Ammon's horn (tissue), 1 donor: ENCODE measurements at regions not wholly inside any gene's neighbourhood (a gene's known extent, or its start where the extent isn't known, plus 50 kb on each side); places are given as distances from the start of the nearest gene placed in this dataset.
"Not testable (repeated sequence)": the region's sequence is repeated elsewhere in the genome, so short reads cannot be mapped to it uniquely, and the experiment has no call there.

Source experiments
- DNase-seq: peaks from one replicate; pipeline ENCODE4 v3.0.0-alpha.2; 2016; ENCODE audit warnings: low spot score

- no peak for DNase-seq
Measured at GRCh38 chr2:64743739-64744330, 90.1 kb upstream of the SERTAD2 start.

GRCh38 chr2:64745562-64745961, 91.8 kb upstream of the SERTAD2 start:
- DNase-seq = no peak

GRCh38 chr2:64747690-64748091, 94.0 kb upstream of the SERTAD2 start:
- not testable (repeated sequence) for DNase-seq

- DNase-seq = no peak
Measured at GRCh38 chr2:64748147-64748546, 94.4 kb upstream of the SERTAD2 start.

- DNase-seq = no peak
Measured at GRCh38 chr2:64748561-64748960, 94.8 kb upstream of the SERTAD2 start.

- no peak for DNase-seq
Measured at GRCh38 chr2:64749446-64749845, 95.7 kb upstream of the SERTAD2 start.

- DNase-seq = peak; percentile 65
Measured at GRCh38 chr2:64750001-64750816, 96.5 kb upstream of the SERTAD2 start.

- peak; percentile 100 for DNase-seq
Measured at GRCh38 chr2:64750817-64751285, 97.1 kb upstream of the SERTAD2 start.

- peak; percentile 99 for DNase-seq
Measured at GRCh38 chr2:64751286-64752260, 97.9 kb upstream of the SERTAD2 start.

- DNase-seq = no peak
Measured at GRCh38 chr2:64753399-64753798, 99.7 kb upstream of the SERTAD2 start.

GRCh38 chr2:64754570-64754969, 100.9 kb upstream of the SERTAD2 start:
- no peak for DNase-seq

GRCh38 chr2:64757126-64757525, 103.4 kb upstream of the SERTAD2 start:
- DNase-seq = no peak

- DNase-seq = no peak
Measured at GRCh38 chr2:64760128-64760527, 106.4 kb upstream of the SERTAD2 start.

GRCh38 chr2:64762301-64762997, 108.7 kb upstream of the SERTAD2 start:
- no peak for DNase-seq

- DNase-seq = no peak
Measured at GRCh38 chr2:64763126-64763525, 109.4 kb upstream of the SERTAD2 start.

- DNase-seq = no peak
Measured at GRCh38 chr2:64765160-64765805, 111.6 kb upstream of the SERTAD2 start.

- peak; percentile 35 for DNase-seq
Measured at GRCh38 chr2:64766841-64767669, 113.3 kb upstream of the SERTAD2 start.

- DNase-seq = peak; percentile 92
Measured at GRCh38 chr2:64767670-64768468, 114.2 kb upstream of the SERTAD2 start.

GRCh38 chr2:64768491-64769005, 114.8 kb upstream of the SERTAD2 start:
- no peak for DNase-seq
